ENCODE measurements at regions not wholly inside any gene's neighbourhood (a gene's known extent, or its start where the extent isn't known, plus 50 kb on each side); places are given as distances from the start of the nearest gene placed in this dataset.

GRCh38 chr4:171599628-171600027 lies 213.6 kb upstream of the GALNTL6 start (continued):
- TF ChIP-seq, protein P1, sequence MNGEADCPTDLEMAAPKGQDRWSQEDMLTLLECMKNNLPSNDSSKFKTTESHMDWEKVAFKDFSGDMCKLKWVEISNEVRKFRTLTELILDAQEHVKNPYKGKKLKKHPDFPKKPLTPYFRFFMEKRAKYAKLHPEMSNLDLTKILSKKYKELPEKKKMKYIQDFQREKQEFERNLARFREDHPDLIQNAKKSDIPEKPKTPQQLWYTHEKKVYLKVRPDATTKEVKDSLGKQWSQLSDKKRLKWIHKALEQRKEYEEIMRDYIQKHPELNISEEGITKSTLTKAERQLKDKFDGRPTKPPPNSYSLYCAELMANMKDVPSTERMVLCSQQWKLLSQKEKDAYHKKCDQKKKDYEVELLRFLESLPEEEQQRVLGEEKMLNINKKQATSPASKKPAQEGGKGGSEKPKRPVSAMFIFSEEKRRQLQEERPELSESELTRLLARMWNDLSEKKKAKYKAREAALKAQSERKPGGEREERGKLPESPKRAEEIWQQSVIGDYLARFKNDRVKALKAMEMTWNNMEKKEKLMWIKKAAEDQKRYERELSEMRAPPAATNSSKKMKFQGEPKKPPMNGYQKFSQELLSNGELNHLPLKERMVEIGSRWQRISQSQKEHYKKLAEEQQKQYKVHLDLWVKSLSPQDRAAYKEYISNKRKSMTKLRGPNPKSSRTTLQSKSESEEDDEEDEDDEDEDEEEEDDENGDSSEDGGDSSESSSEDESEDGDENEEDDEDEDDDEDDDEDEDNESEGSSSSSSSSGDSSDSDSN (IDR thresholded peaks at IDR 0.05; ENCODE audit: borderline replicate concordance in 1 of 2, low read depth in 2 of 2, low read length in 2 of 2): no peak

DNA sequence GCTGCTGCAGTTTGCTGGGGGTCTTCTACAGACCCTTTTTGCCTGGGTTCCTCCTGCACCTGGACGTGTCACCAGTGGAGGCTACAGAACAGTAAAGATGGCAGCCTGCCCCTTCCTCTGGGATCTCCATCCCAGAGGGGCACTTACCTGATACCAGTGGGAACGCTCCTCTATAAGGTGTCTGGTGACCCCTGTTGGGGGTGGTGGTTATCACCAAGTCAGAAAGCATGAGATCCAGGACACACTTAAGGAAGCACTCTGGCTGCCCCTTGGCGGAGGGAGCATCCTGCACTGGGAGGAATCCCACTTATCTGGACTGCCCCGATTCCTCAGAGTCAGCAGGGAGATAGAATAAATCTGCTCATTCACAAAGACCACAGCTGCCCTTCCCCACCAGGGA lies 218.9 kb upstream of the GALNTL6 start:
- H3K9ac ChIP-seq (ENCODE audit: insufficient read depth in 1 of 2, low read depth in 2 of 2, low read length in 2 of 2): no peak overlapping the region
- H3K4me2 ChIP-seq (ENCODE audit: insufficient read depth, low read length): no peak overlapping the region
- no peaks in the 10 kb centered on the region for H3K27me3 ChIP-seq (ENCODE audit: control insufficient read depth in 2 of 2, insufficient read depth in 2 of 2, low read length in 2 of 2)
- in situ Hi-C loops (cut with MboI): no loop called here
- FAIRE-seq (no peak), DNase-seq (ENCODE audit: extremely low read depth in 1 of 4, low spot score in 3 of 4) (no peak), ATAC-seq (no peak)
- H3K36me3 ChIP-seq (ENCODE audit: control insufficient read depth, insufficient read depth, low read length): no peaks in the 10 kb centered on the region
- H3K4me3 ChIP-seq: no peak overlapping the region
- no peaks in the 10 kb centered on the region for H3K9me1 ChIP-seq (ENCODE audit: control insufficient read depth, insufficient read depth, low read length)
- no peaks in the 10 kb centered on the region for H3K9me3 ChIP-seq (replicated peaks; ENCODE audit: control insufficient read depth, insufficient read depth, low read depth, low read length)
- no peak overlapping the region for H3K27ac ChIP-seq (ENCODE audit: extremely low read depth, low read depth, low read length)
- no peaks in the 10 kb centered on the region for H4K20me1 ChIP-seq (replicated peaks; ENCODE audit: control insufficient read depth, insufficient read depth, low read length)
- BruUV-seq (replicated peaks): no TSS peak
- ChIA-PET CTCF (ENCODE audit: low intra/inter-chr PET ratio) (no interaction called here), POLR2A (no interaction called here)
- intact Hi-C loops (cut with micrococcal nuclease): no loop called here
- no peaks in the 10 kb centered on the region for H3K79me2 ChIP-seq (ENCODE audit: control insufficient read depth, insufficient read depth, low read length)
- WGBS (ENCODE audit: insufficient coverage, low coverage, missing lambda C conversion rate): 7% methylated on average over 4 of the region's 4 CpGs
- H2AFZ ChIP-seq (ENCODE audit: low read depth, low read length): no peak overlapping the region
- no peaks in the 10 kb centered on the region for H3K4me1 ChIP-seq (replicated peaks in 1 of 2; ENCODE audit: control insufficient read depth in 2 of 2, insufficient read depth in 2 of 2, low read length in 2 of 2)
- TF ChIP-seq CTBP1 (IDR thresholded peaks at IDR 0.05; ENCODE audit: borderline replicate concordance): no peak
- TF ChIP-seq MECOM (CRISPR knock-in tag; IDR thresholded peaks at IDR 0.05): no peak
- TF ChIP-seq, protein P2, sequence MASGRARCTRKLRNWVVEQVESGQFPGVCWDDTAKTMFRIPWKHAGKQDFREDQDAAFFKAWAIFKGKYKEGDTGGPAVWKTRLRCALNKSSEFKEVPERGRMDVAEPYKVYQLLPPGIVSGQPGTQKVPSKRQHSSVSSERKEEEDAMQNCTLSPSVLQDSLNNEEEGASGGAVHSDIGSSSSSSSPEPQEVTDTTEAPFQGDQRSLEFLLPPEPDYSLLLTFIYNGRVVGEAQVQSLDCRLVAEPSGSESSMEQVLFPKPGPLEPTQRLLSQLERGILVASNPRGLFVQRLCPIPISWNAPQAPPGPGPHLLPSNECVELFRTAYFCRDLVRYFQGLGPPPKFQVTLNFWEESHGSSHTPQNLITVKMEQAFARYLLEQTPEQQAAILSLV (tag; IDR thresholded peaks at IDR 0.05): no peak
- no peak for TF ChIP-seq FOXP1 (CRISPR knock-in tag; IDR thresholded peaks at IDR 0.05)
- TF ChIP-seq ZBTB7A (IDR thresholded peaks at IDR 0.05; ENCODE audit: borderline replicate concordance, control insufficient read depth, low read depth, low read length): no peak
- no peak for TF ChIP-seq ZBTB49 (CRISPR knock-in tag; IDR thresholded peaks at IDR 0.05; ENCODE audit: borderline replicate concordance)

Data from K562 (cell line).